ENCODE measurements at regions not wholly inside any gene's neighbourhood (a gene's known extent, or its start where the extent isn't known, plus 50 kb on each side); places are given as distances from the start of the nearest gene placed in this dataset.

- no peak for TF ChIP-seq EZH2 (IDR thresholded peaks at IDR 0.05; ENCODE audit: borderline replicate concordance)
- no peak for TF ChIP-seq CTCF (IDR thresholded peaks at IDR 0.05; ENCODE audit: poor library complexity)
Observed at GRCh38 chr18:75158465-75159237, 50.3 kb downstream of the PTGR3 start.

Measured in hepatocyte (in vitro differentiated cells).